CD14-positive monocyte (primary cell): ENCODE measurements at regions not wholly inside any gene's neighbourhood (a gene's known extent, or its start where the extent isn't known, plus 50 kb on each side); places are given as distances from the start of the nearest gene placed in this dataset.
"Not testable (repeated sequence)": the region's sequence is repeated elsewhere in the genome, so short reads cannot be mapped to it uniquely, and the experiment has no call there.

Source experiments
- DNase-seq, 3 donors: peaks; one replicate each; pipeline ENCODE4 v3.0.0-alpha.2; 2011 to 2022
- H2AFZ ChIP-seq: 2 replicates; pipeline ENCODE4 v1.6.0; 2012; ENCODE audit warnings: mild to moderate bottlenecking, low read depth, low read length, inconsistent platforms; ENCODE audit not compliant: insufficient read depth, poor library complexity, severe bottlenecking
- H3K27ac ChIP-seq, 2 donors: 1 replicate in 1 of 2; 2 replicates in 1 of 2; pipeline ENCODE4 v1.5.1; 2012 to 2013; ENCODE audit warnings: low read length in 2 of 2, control low read depth in 1 of 2, inconsistent platforms in 1 of 2, low read depth in 1 of 2, mild to moderate bottlenecking in 1 of 2
- H3K27me3 ChIP-seq, 2 donors: one replicate each; pipeline versions ENCODE4 v1.6.0 to v1.6.1; 2011 to 2013; ENCODE audit warnings: low read length in 2 of 2; ENCODE audit not compliant: control insufficient read depth in 2 of 2, insufficient read depth in 2 of 2
- H3K36me3 ChIP-seq, 2 donors: replicated peaks in 1 of 2; 1 replicate in 1 of 2; 2 replicates in 1 of 2; pipeline versions ENCODE4 v1.5.1 to v1.6.1; 2012 to 2013; ENCODE audit warnings: low read length in 2 of 2, control low read depth in 1 of 2, inconsistent platforms in 1 of 2, mild to moderate bottlenecking in 1 of 2; ENCODE audit not compliant: insufficient read depth in 2 of 2, control insufficient read depth in 1 of 2
- H3K4me1 ChIP-seq, 2 donors: 1 replicate in 1 of 2; 2 replicates in 1 of 2; pipeline versions ENCODE4 v1.5.1 to v1.6.1; 2012 to 2013; ENCODE audit warnings: low read length in 2 of 2, control low read depth in 1 of 2, inconsistent platforms in 1 of 2, mild to moderate bottlenecking in 1 of 2, moderate library complexity in 1 of 2; ENCODE audit not compliant: insufficient read depth in 2 of 2, control insufficient read depth in 1 of 2
- H3K4me2 ChIP-seq: replicated peaks from 2 replicates; pipeline ENCODE3; 2012; ENCODE audit warnings: low read length, moderate library complexity, mild to moderate bottlenecking; ENCODE audit not compliant: poor library complexity, severe bottlenecking; ENCODE audit errors: extremely low read depth
- H3K4me3 ChIP-seq, 3 experiments: fragments of 200-600 bp in 1 of 3; sonication (generic) in 1 of 3; replicated peaks in 1 of 3; 1 replicate in 2 of 3; 2 replicates in 1 of 3; pipeline ENCODE4 v1.5.1; 2011 to 2013; ENCODE audit warnings: low read length in 3 of 3, mild to moderate bottlenecking in 3 of 3, control low read depth in 2 of 3, low read depth in 2 of 3, inconsistent platforms in 1 of 3, moderate library complexity in 1 of 3
- H3K79me2 ChIP-seq: 2 replicates; pipeline ENCODE4 v1.6.0; 2012; ENCODE audit warnings: mild to moderate bottlenecking, control low read depth, inconsistent platforms, low read length, moderate library complexity; ENCODE audit not compliant: insufficient read depth
- H3K9ac ChIP-seq: 2 replicates; pipeline ENCODE4 v1.6.0; 2017; ENCODE audit warnings: low read length, mild to moderate bottlenecking; ENCODE audit not compliant: insufficient read depth, poor library complexity, severe bottlenecking
- H3K9me3 ChIP-seq, 2 donors: replicated peaks in 1 of 2; 1 replicate in 1 of 2; 2 replicates in 1 of 2; pipeline versions ENCODE4 v1.5.1 to v1.6.1; 2012 to 2013; ENCODE audit warnings: low read length in 2 of 2, control low read depth in 1 of 2; ENCODE audit not compliant: control insufficient read depth in 1 of 2, insufficient read depth in 1 of 2
- H4K20me1 ChIP-seq: 2 replicates; pipeline ENCODE4 v1.6.0; 2012; ENCODE audit warnings: mild to moderate bottlenecking, low read length, control low read depth, moderate library complexity; ENCODE audit not compliant: insufficient read depth
- H3K27ac Mint-ChIP-seq, 7 donors: one replicate each; pipeline ENCODE4 v1.8.0; 2020; ENCODE audit warnings: mild to moderate bottlenecking in 7 of 7, mixed read lengths in 7 of 7, moderate library complexity in 6 of 7, inconsistent platforms in 2 of 7
- H3K27me3 Mint-ChIP-seq, 3 donors: one replicate each; pipeline ENCODE4 v1.8.0; 2021 to 2022; ENCODE audit warnings: low read depth in 3 of 3, mild to moderate bottlenecking in 3 of 3, mixed read lengths in 3 of 3, moderate library complexity in 3 of 3, inconsistent platforms in 1 of 3
- H3K36me3 Mint-ChIP-seq, 2 donors: one replicate each; pipeline ENCODE4 v1.8.0; 2020; ENCODE audit warnings: mixed read lengths in 2 of 2, inconsistent platforms in 1 of 2, mild to moderate bottlenecking in 1 of 2
- H3K4me1 Mint-ChIP-seq: one replicate; pipeline ENCODE4 v1.8.0; 2020; ENCODE audit warnings: mild to moderate bottlenecking, mixed read lengths
- H3K4me3 Mint-ChIP-seq, 2 donors: one replicate each; pipeline ENCODE4 v1.8.0; 2020; ENCODE audit warnings: mild to moderate bottlenecking in 2 of 2, mixed read lengths in 2 of 2, moderate library complexity in 1 of 2
- H3K9me3 Mint-ChIP-seq, 7 donors: one replicate each; pipeline ENCODE4 v1.8.0; 2020 to 2022; ENCODE audit warnings: mixed read lengths in 7 of 7, mild to moderate bottlenecking in 6 of 7, moderate library complexity in 6 of 7, inconsistent platforms in 2 of 7
- CTCF ChIP-seq: fragments of 200-600 bp; IDR thresholded peaks from one replicate; pipeline ENCODE4 v1.8.0; 2022; ENCODE audit warnings: antibody characterized with exemption, mild to moderate bottlenecking
- WGBS: methylation state at CpG from one replicate; pipeline ENCODE4 v1.1.5; 2013; ENCODE audit warnings: missing lambda C conversion rate; ENCODE audit not compliant: insufficient coverage; 5-methylcytosine and 5-hydroxymethylcytosine counted together
- intact Hi-C, 2 donors: fragments of 100-400 bp; cut with micrococcal nuclease; formaldehyde crosslinking; loops; one replicate each; pipeline versions ENCODE4 v1.15.0 to v1.15.1; 2023

- no peak overlapping the region for H2AFZ ChIP-seq
- no peak overlapping the region for H3K4me3 ChIP-seq
- H4K20me1 ChIP-seq, result no peaks in the 10 kb centered on the region
- no peak overlapping the region for H3K9ac ChIP-seq
- no peak overlapping the region for H3K4me2 ChIP-seq
- DNase-seq, result no peak
- no peaks in the 10 kb centered on the region for H3K27me3 ChIP-seq
- H3K4me1 Mint-ChIP-seq, result no peaks in the 10 kb centered on the region
- no peaks in the 10 kb centered on the region for H3K4me1 ChIP-seq
- no peak overlapping the region for H3K27ac ChIP-seq
- intact Hi-C loops, result no loop called here
- no peaks in the 10 kb centered on the region for H3K36me3 ChIP-seq
- no CpG with 5 or more reads among the region's 1 CpG for WGBS
- H3K4me3 Mint-ChIP-seq, result no peak overlapping the region
- no peaks in the 10 kb centered on the region for H3K79me2 ChIP-seq
- no peak for TF ChIP-seq CTCF
- H3K9me3 Mint-ChIP-seq, result peaks cover 2 to 6% (median 3%) of the 10 kb centered on the region in 7 donors
- no peaks in the 10 kb centered on the region for H3K36me3 Mint-ChIP-seq
- peaks cover 4 to 6% of the 10 kb centered on the region in 2 donors for H3K9me3 ChIP-seq
- H3K27me3 Mint-ChIP-seq, result peaks cover 0 to 5% (median 0%) of the 10 kb centered on the region in 3 donors
- H3K27ac Mint-ChIP-seq, result no peak overlapping the region
Observed at GRCh38 chr3:157905885-157906284, 200.3 kb downstream of the SHOX2 start.

- DNase-seq, H3K36me3 ChIP-seq, H3K4me3 Mint-ChIP-seq, H3K9me3 ChIP-seq, H3K9ac ChIP-seq, H2AFZ ChIP-seq, H3K4me1 Mint-ChIP-seq, H3K27ac ChIP-seq, H3K27ac Mint-ChIP-seq, H3K4me3 ChIP-seq, H4K20me1 ChIP-seq, H3K36me3 Mint-ChIP-seq, H3K27me3 ChIP-seq, H3K79me2 ChIP-seq, H3K4me1 ChIP-seq, H3K4me2 ChIP-seq, intact Hi-C loops, H3K27me3 Mint-ChIP-seq: not testable (repeated sequence)
- WGBS, result no CpG with 5 or more reads among the region's 4 CpGs
- H3K9me3 Mint-ChIP-seq, result peaks cover 0 to 10% (median 6%) of the 10 kb centered on the region in 7 donors
Observed at GRCh38 chr3:157902680-157903079, 203.5 kb downstream of the SHOX2 start.
